Activated CD8-positive, alpha-beta memory T cell treated with anti-CD3 and anti-CD28 coated beads, Interleukin-2, amount 10 ng/mL, durations not matched to agents 7 days and 5 days (primary cell): ENCODE measurements at regions not wholly inside any gene's neighbourhood (a gene's known extent, or its start where the extent isn't known, plus 50 kb on each side); places are given as distances from the start of the nearest gene placed in this dataset.

Experiments used
- ATAC-seq: fragments of 150-1000 bp; cut with Tn5 transposase; one replicate; pipeline ENCODE4 v1.10.0; 2021; ENCODE audit warnings: moderate library complexity
- CTCF ChIA-PET: fragments of 350-600 bp; sonication (Branson Sonifier 250); formaldehyde crosslinking; loops from one replicate; lab custom pipeline; 2021; ENCODE audit warnings: antibody characterized with exemption; lab: Charles Lee
- DNase-seq: peaks from one replicate; pipeline ENCODE4 v3.0.0-alpha.2; 2020
- H3K27ac Mint-ChIP-seq: one replicate; pipeline ENCODE4 v1.8.0; 2021; ENCODE audit warnings: mild to moderate bottlenecking, mixed read lengths
- H3K27me3 Mint-ChIP-seq: one replicate; pipeline ENCODE4 v1.8.0; 2021; ENCODE audit warnings: mixed read lengths
- H3K36me3 Mint-ChIP-seq: one replicate; pipeline ENCODE4 v1.8.0; 2021; ENCODE audit warnings: mild to moderate bottlenecking, mixed read lengths
- H3K4me1 Mint-ChIP-seq: one replicate; pipeline ENCODE4 v1.8.0; 2021; ENCODE audit warnings: mixed read lengths
- H3K4me3 Mint-ChIP-seq: one replicate; pipeline ENCODE4 v1.8.0; 2021; ENCODE audit warnings: mild to moderate bottlenecking, moderate library complexity, mixed read lengths
- H3K9me3 Mint-ChIP-seq: one replicate; pipeline ENCODE4 v1.8.0; 2022; ENCODE audit warnings: low read depth, mixed read lengths

GRCh38 chr13:80284290-80284689 lies 56.6 kb downstream of the SPRY2 start:
- peaks cover 5% of the 10 kb centered on the region for H3K9me3 Mint-ChIP-seq
- CTCF ChIA-PET, result no interaction called here

GRCh38 chr13:80278706-80279105 lies 62.2 kb downstream of the SPRY2 start:
- ATAC-seq (no peak), DNase-seq (no peak)
- CTCF ChIA-PET, result no interaction called here
- H3K36me3 Mint-ChIP-seq, result no peaks in the 10 kb centered on the region
- no peaks in the 10 kb centered on the region for H3K4me1 Mint-ChIP-seq
- H3K27me3 Mint-ChIP-seq, result no peaks in the 10 kb centered on the region
- no peak overlapping the region for H3K27ac Mint-ChIP-seq
- H3K4me3 Mint-ChIP-seq, result no peak overlapping the region
- H3K9me3 Mint-ChIP-seq, result peaks cover 3% of the 10 kb centered on the region

More at GRCh38 chr13:80284290-80284689, 56.6 kb downstream of the SPRY2 start:
- Mint-ChIP-seq H3K4me3 (no peak overlapping the region), H3K27ac (no peak overlapping the region), H3K27me3 (no peaks in the 10 kb centered on the region), H3K36me3 (no peaks in the 10 kb centered on the region), H3K4me1 (no peaks in the 10 kb centered on the region)
- no peak for DNase-seq
- no peak for ATAC-seq

- no peaks in the 10 kb centered on the region for H3K9me3 Mint-ChIP-seq
- DNase-seq (no peak), ATAC-seq (no peak)
- no peaks in the 10 kb centered on the region for H3K4me1 Mint-ChIP-seq
- CTCF ChIA-PET, result no interaction called here
- H3K36me3 Mint-ChIP-seq, result no peaks in the 10 kb centered on the region
- H3K27ac Mint-ChIP-seq, result no peak overlapping the region
- H3K27me3 Mint-ChIP-seq, result no peaks in the 10 kb centered on the region
- H3K4me3 Mint-ChIP-seq, result no peak overlapping the region
Measured at GRCh38 chr13:80276371-80277289, 64.3 kb downstream of the SPRY2 start.

GRCh38 chr13:80274643-80275042 lies 66.3 kb downstream of the SPRY2 start:
- CTCF ChIA-PET, result no interaction called here

GRCh38 chr13:80273718-80274117 lies 67.2 kb downstream of the SPRY2 start:
- Mint-ChIP-seq H3K27ac (no peak overlapping the region), H3K4me1 (no peaks in the 10 kb centered on the region), H3K4me3 (no peak overlapping the region), H3K9me3 (no peaks in the 10 kb centered on the region), H3K27me3 (no peaks in the 10 kb centered on the region), H3K36me3 (no peaks in the 10 kb centered on the region)
- DNase-seq, result no peak
- CTCF ChIA-PET, result no interaction called here
- ATAC-seq, result no peak

More at GRCh38 chr13:80274643-80275042, 66.3 kb downstream of the SPRY2 start:
- Mint-ChIP-seq H3K27me3 (no peaks in the 10 kb centered on the region), H3K9me3 (no peaks in the 10 kb centered on the region), H3K4me1 (no peaks in the 10 kb centered on the region), H3K27ac (no peak overlapping the region), H3K4me3 (no peak overlapping the region), H3K36me3 (no peaks in the 10 kb centered on the region)
- DNase-seq (no peak), ATAC-seq (no peak)

- peaks cover 16% of the 10 kb centered on the region for H3K9me3 Mint-ChIP-seq
- ATAC-seq, result no peak
- CTCF ChIA-PET, result no interaction called here
Measured at GRCh38 chr13:80265348-80265747, 75.6 kb downstream of the SPRY2 start.

GRCh38 chr13:80263745-80264513 lies 77.0 kb downstream of the SPRY2 start:
- DNase-seq, result no peak
- Mint-ChIP-seq H3K4me1 (no peaks in the 10 kb centered on the region), H3K27ac (no peak overlapping the region), H3K27me3 (no peaks in the 10 kb centered on the region), H3K36me3 (no peaks in the 10 kb centered on the region), H3K4me3 (no peak overlapping the region), H3K9me3 (peaks cover 16% of the 10 kb centered on the region)
- CTCF ChIA-PET, result no interaction called here
- ATAC-seq, result no peak

More at GRCh38 chr13:80265348-80265747, 75.6 kb downstream of the SPRY2 start:
- DNase-seq, result no peak
- Mint-ChIP-seq H3K36me3 (no peaks in the 10 kb centered on the region), H3K4me1 (no peaks in the 10 kb centered on the region), H3K27me3 (no peaks in the 10 kb centered on the region), H3K27ac (no peak overlapping the region), H3K4me3 (no peak overlapping the region)

- H3K9me3 Mint-ChIP-seq, result peaks cover 16% of the 10 kb centered on the region
- no peaks in the 10 kb centered on the region for H3K27me3 Mint-ChIP-seq
- H3K36me3 Mint-ChIP-seq, result no peaks in the 10 kb centered on the region
- no peaks in the 10 kb centered on the region for H3K4me1 Mint-ChIP-seq
- ATAC-seq (no peak), DNase-seq (no peak)
- CTCF ChIA-PET, result no interaction called here
- H3K4me3 Mint-ChIP-seq, result no peak overlapping the region
- no peak overlapping the region for H3K27ac Mint-ChIP-seq
Measured at GRCh38 chr13:80262051-80262695, 78.8 kb downstream of the SPRY2 start.

GRCh38 chr13:80259159-80259558 lies 81.8 kb downstream of the SPRY2 start:
- DNase-seq (no peak), ATAC-seq (no peak)
- Mint-ChIP-seq H3K27ac (no peak overlapping the region), H3K9me3 (peaks cover 7% of the 10 kb centered on the region), H3K27me3 (no peaks in the 10 kb centered on the region), H3K4me1 (no peaks in the 10 kb centered on the region), H3K36me3 (no peaks in the 10 kb centered on the region), H3K4me3 (no peak overlapping the region)
- CTCF ChIA-PET, result no interaction called here

GRCh38 chr13:80256352-80256932 lies 84.5 kb downstream of the SPRY2 start:
- no peaks in the 10 kb centered on the region for H3K36me3 Mint-ChIP-seq
- H3K4me1 Mint-ChIP-seq, result no peaks in the 10 kb centered on the region

GRCh38 chr13:80255946-80256345 lies 85.0 kb downstream of the SPRY2 start:
- Mint-ChIP-seq H3K27me3 (no peaks in the 10 kb centered on the region), H3K4me1 (no peaks in the 10 kb centered on the region), H3K27ac (no peak overlapping the region), H3K4me3 (no peak overlapping the region), H3K36me3 (no peaks in the 10 kb centered on the region), H3K9me3 (no peaks in the 10 kb centered on the region)
- CTCF ChIA-PET, result no interaction called here
- no peak for DNase-seq
- ATAC-seq, result no peak

More at GRCh38 chr13:80256352-80256932, 84.5 kb downstream of the SPRY2 start:
- ATAC-seq (no peak), DNase-seq (no peak)
- CTCF ChIA-PET, result no interaction called here
- no peak overlapping the region for H3K27ac Mint-ChIP-seq
- no peaks in the 10 kb centered on the region for H3K27me3 Mint-ChIP-seq
- H3K9me3 Mint-ChIP-seq, result peaks cover 2% of the 10 kb centered on the region
- H3K4me3 Mint-ChIP-seq, result no peak overlapping the region

- H3K4me3 Mint-ChIP-seq, result no peak overlapping the region
- CTCF ChIA-PET, result no interaction called here
- H3K4me1 Mint-ChIP-seq, result no peaks in the 10 kb centered on the region
- no peak for DNase-seq
- no peak overlapping the region for H3K27ac Mint-ChIP-seq
- ATAC-seq, result no peak
- no peaks in the 10 kb centered on the region for H3K36me3 Mint-ChIP-seq
- no peaks in the 10 kb centered on the region for H3K9me3 Mint-ChIP-seq
- H3K27me3 Mint-ChIP-seq, result no peaks in the 10 kb centered on the region
Measured at GRCh38 chr13:80251403-80251802, 89.5 kb downstream of the SPRY2 start.

- Mint-ChIP-seq H3K27me3 (no peaks in the 10 kb centered on the region), H3K4me3 (no peak overlapping the region), H3K27ac (no peak overlapping the region), H3K36me3 (no peaks in the 10 kb centered on the region), H3K9me3 (no peaks in the 10 kb centered on the region), H3K4me1 (no peaks in the 10 kb centered on the region)
- DNase-seq, result no peak
- ATAC-seq, result no peak
- CTCF ChIA-PET, result interaction anchor here (0.7 kb wide), 1 partner anchor 38 kb away, joined by 3 read pairs; no protein-coding TSS in a partner anchor
Measured at GRCh38 chr13:80250213-80250810, 90.6 kb downstream of the SPRY2 start.
